ENCODE measurements at regions not wholly inside any gene's neighbourhood (a gene's known extent, or its start where the extent isn't known, plus 50 kb on each side); places are given as distances from the start of the nearest gene placed in this dataset.
A peak's percentile ranks its signal among the peaks of the same experiment; 100 is the strongest.

GRCh38 chr13:31925079-31925478 lies 106.5 kb upstream of the FRY start:
- H3K36me3 ChIP-seq, result no peaks in the 10 kb centered on the region
- TF ChIP-seq CTCF (IDR thresholded peaks at IDR 0.05; ENCODE audit: low read depth, low read length), result no peak
- no peak for DNase-seq (ENCODE audit: low read depth in 1 of 2, low spot score in 1 of 2)
- H3K4me1 ChIP-seq (ENCODE audit: low read depth), result peaks cover under 1% of the 10 kb centered on the region
- H3K4me3 ChIP-seq, result no peak overlapping the region
- H3K27ac ChIP-seq, result no peak overlapping the region
- no peaks in the 10 kb centered on the region for H3K9me3 ChIP-seq (ENCODE audit: low read depth)
- no peaks in the 10 kb centered on the region for H3K27me3 ChIP-seq

- no peak for DNase-seq (ENCODE audit: low read depth in 1 of 2, low spot score in 1 of 2)
- Histone ChIP-seq H3K9me3 (ENCODE audit: low read depth) (no peaks in the 10 kb centered on the region), H3K4me3 (no peak overlapping the region), H3K36me3 (no peaks in the 10 kb centered on the region), H3K4me1 (ENCODE audit: low read depth) (peaks cover 3% of the 10 kb centered on the region), H3K27ac (no peak overlapping the region), H3K27me3 (no peaks in the 10 kb centered on the region)
- no peak for TF ChIP-seq CTCF (IDR thresholded peaks at IDR 0.05; ENCODE audit: low read depth, low read length)
Measured at GRCh38 chr13:31927219-31927653, 104.3 kb upstream of the FRY start.

- TF ChIP-seq CTCF (IDR thresholded peaks at IDR 0.05; ENCODE audit: low read depth, low read length), result no peak
- H3K4me3 ChIP-seq, result no peak overlapping the region
- H3K27me3 ChIP-seq, result no peaks in the 10 kb centered on the region
- no peaks in the 10 kb centered on the region for H3K9me3 ChIP-seq (ENCODE audit: low read depth)
- H3K4me1 ChIP-seq (ENCODE audit: low read depth), result peaks cover 3% of the 10 kb centered on the region
- H3K36me3 ChIP-seq, result no peaks in the 10 kb centered on the region
- DNase-seq (ENCODE audit: low read depth in 1 of 2, low spot score in 1 of 2), result no peak
- no peak overlapping the region for H3K27ac ChIP-seq
Measured at GRCh38 chr13:31929031-31929770, 102.4 kb upstream of the FRY start.

- H3K27me3 ChIP-seq, result no peaks in the 10 kb centered on the region
- no peak for TF ChIP-seq CTCF (IDR thresholded peaks at IDR 0.05; ENCODE audit: low read depth, low read length)
- no peak overlapping the region for H3K27ac ChIP-seq
- DNase-seq (ENCODE audit: low read depth in 1 of 2, low spot score in 1 of 2), result no peak
- no peaks in the 10 kb centered on the region for H3K9me3 ChIP-seq (ENCODE audit: low read depth)
- peaks cover 3% of the 10 kb centered on the region for H3K4me1 ChIP-seq (ENCODE audit: low read depth)
- H3K4me3 ChIP-seq, result no peak overlapping the region
- H3K36me3 ChIP-seq, result no peaks in the 10 kb centered on the region
Measured at GRCh38 chr13:31930490-31930889, 101.1 kb upstream of the FRY start.

- Histone ChIP-seq H3K36me3 (no peaks in the 10 kb centered on the region), H3K27me3 (no peaks in the 10 kb centered on the region), H3K27ac (no peak overlapping the region), H3K4me1 (ENCODE audit: low read depth) (peaks cover 3% of the 10 kb centered on the region), H3K9me3 (ENCODE audit: low read depth) (no peaks in the 10 kb centered on the region), H3K4me3 (no peak overlapping the region)
- peak in 1 of 2 donors; percentile 10 for DNase-seq (ENCODE audit: low read depth in 1 of 2, low spot score in 1 of 2)
- no peak for TF ChIP-seq CTCF (IDR thresholded peaks at IDR 0.05; ENCODE audit: low read depth, low read length)
Measured at GRCh38 chr13:31930901-31931522, 100.6 kb upstream of the FRY start.
